ENCODE measurements at regions not wholly inside any gene's neighbourhood (a gene's known extent, or its start where the extent isn't known, plus 50 kb on each side); places are given as distances from the start of the nearest gene placed in this dataset.
"Not testable (repeated sequence)": the region's sequence is repeated elsewhere in the genome, so short reads cannot be mapped to it uniquely, and the experiment has no call there.

DNA sequence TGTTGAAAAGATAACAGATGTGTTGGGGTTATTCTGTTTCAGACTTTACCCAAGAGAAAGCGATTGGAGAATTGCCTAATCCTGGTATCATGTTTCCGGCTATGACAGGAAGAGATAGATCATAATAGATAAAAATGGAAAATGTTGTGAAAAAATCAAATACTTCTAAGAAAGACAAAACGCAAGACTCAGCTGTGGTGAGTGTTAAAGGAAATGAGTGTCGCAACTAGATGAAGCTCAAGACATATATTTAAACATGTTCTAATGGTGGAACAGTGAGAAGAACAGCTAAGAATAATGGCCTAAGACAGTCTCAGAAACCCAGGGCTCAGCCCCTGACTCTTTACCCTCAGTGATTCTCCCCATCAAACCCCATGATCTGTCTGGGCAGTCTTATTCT is 426.7 kb upstream of the RUNX1 start:
- H3K27me3 ChIP-seq (ENCODE audit: control insufficient read depth in 5 of 5, insufficient read depth in 4 of 5, low read length in 5 of 5) = no peaks in the 10 kb centered on the region
- H3K4me3 ChIP-seq (ENCODE audit: low read depth in 1 of 5, low read length in 5 of 5) = no peak overlapping the region
- H3K9me3 ChIP-seq (ENCODE audit: control insufficient read depth in 5 of 5, low read length in 5 of 5) = peaks cover 0 to 2% (median 0%) of the 10 kb centered on the region in 5 donors
- no peak overlapping the region for H3K9ac ChIP-seq (ENCODE audit: low read length in 5 of 5)
- H3K36me3 ChIP-seq (ENCODE audit: control insufficient read depth in 5 of 5, insufficient read depth in 5 of 5, low read length in 5 of 5) = no peaks in the 10 kb centered on the region
- H3K27ac ChIP-seq (ENCODE audit: low read depth, low read length) = peak overlapping the region; percentile 51
- H3K4me1 ChIP-seq (ENCODE audit: control insufficient read depth in 5 of 5, insufficient read depth in 5 of 5, low read length in 5 of 5) = peaks cover 0 to 12% (median 3%) of the 10 kb centered on the region in 5 donors

DNA sequence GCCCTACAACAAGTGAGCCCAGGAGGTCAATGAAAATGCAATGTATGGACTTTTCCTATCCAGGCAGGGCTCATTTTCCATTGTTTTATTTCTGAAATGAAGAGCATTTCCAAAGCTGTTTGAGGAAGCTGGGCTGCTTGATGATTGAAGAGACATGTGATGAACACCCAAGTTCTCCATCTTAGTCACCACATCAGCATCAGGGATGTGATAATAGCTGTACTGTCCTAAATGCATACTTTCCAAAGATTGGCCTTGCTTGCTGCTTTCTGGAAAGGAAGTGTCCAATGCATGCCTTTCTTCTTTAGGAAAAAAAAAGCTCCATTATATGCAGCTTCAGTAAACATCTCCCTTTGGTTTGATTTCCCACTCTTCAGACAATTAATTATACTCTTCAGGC is 425.9 kb upstream of the RUNX1 start:
- H3K4me1 ChIP-seq (ENCODE audit: control insufficient read depth in 5 of 5, insufficient read depth in 5 of 5, low read length in 5 of 5) = peaks cover 0 to 13% (median 6%) of the 10 kb centered on the region in 5 donors
- H3K4me3 ChIP-seq (ENCODE audit: low read depth in 1 of 5, low read length in 5 of 5) = no peak overlapping the region
- H3K9me3 ChIP-seq (ENCODE audit: control insufficient read depth in 5 of 5, low read length in 5 of 5) = peaks cover 0 to 2% (median 0%) of the 10 kb centered on the region in 5 donors
- no peaks in the 10 kb centered on the region for H3K27me3 ChIP-seq (ENCODE audit: control insufficient read depth in 5 of 5, insufficient read depth in 4 of 5, low read length in 5 of 5)
- no peak overlapping the region for H3K9ac ChIP-seq (ENCODE audit: low read length in 5 of 5)
- H3K27ac ChIP-seq (ENCODE audit: low read depth, low read length) = peak overlapping the region; percentile 51
- no peaks in the 10 kb centered on the region for H3K36me3 ChIP-seq (ENCODE audit: control insufficient read depth in 5 of 5, insufficient read depth in 5 of 5, low read length in 5 of 5)

DNA sequence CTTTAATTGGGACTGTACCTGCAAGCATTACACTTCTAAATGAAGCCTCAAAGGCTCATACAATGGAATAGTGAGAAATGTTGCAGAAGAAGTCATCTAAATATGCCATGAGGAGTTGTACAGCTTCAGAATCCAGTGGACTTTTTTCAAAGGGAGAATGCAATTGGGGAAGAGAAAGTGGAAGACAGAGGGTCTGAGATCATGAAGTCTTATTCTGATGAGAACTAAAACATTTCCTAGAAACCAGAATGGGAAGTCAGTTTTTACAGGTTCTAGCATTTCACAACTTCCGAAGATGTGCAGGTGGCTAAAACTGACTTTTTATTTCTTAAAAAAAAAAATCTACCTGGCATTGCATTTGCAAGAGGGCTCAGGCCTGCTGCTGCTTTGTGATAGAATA is 424.4 kb upstream of the RUNX1 start:
- Histone ChIP-seq H3K4me1 (ENCODE audit: control insufficient read depth in 5 of 5, insufficient read depth in 5 of 5, low read length in 5 of 5) (peaks cover 0 to 18% (median 9%) of the 10 kb centered on the region in 5 donors), H3K9me3 (ENCODE audit: control insufficient read depth in 5 of 5, low read length in 5 of 5) (no peaks in the 10 kb centered on the region), H3K27me3 (ENCODE audit: control insufficient read depth in 5 of 5, insufficient read depth in 4 of 5, low read length in 5 of 5) (no peaks in the 10 kb centered on the region), H3K4me3 (ENCODE audit: low read depth in 1 of 5, low read length in 5 of 5) (no peak overlapping the region), H3K9ac (ENCODE audit: low read length in 5 of 5) (no peak overlapping the region), H3K36me3 (ENCODE audit: control insufficient read depth in 5 of 5, insufficient read depth in 5 of 5, low read length in 5 of 5) (no peaks in the 10 kb centered on the region), H3K27ac (ENCODE audit: low read depth, low read length) (no peak overlapping the region)

GRCh38 chr21:35470522-35470921 is 421.4 kb upstream of the RUNX1 start:
- Histone ChIP-seq H3K4me3 (ENCODE audit: low read depth in 1 of 5, low read length in 5 of 5) (no peak overlapping the region), H3K4me1 (ENCODE audit: control insufficient read depth in 5 of 5, insufficient read depth in 5 of 5, low read length in 5 of 5) (peaks cover 2 to 17% (median 9%) of the 10 kb centered on the region in 5 donors), H3K27ac (ENCODE audit: low read depth, low read length) (no peak overlapping the region), H3K27me3 (ENCODE audit: control insufficient read depth in 5 of 5, insufficient read depth in 4 of 5, low read length in 5 of 5) (no peaks in the 10 kb centered on the region), H3K36me3 (ENCODE audit: control insufficient read depth in 5 of 5, insufficient read depth in 5 of 5, low read length in 5 of 5) (no peaks in the 10 kb centered on the region), H3K9me3 (ENCODE audit: control insufficient read depth in 5 of 5, low read length in 5 of 5) (peaks cover 0 to 3% (median 0%) of the 10 kb centered on the region in 5 donors), H3K9ac (ENCODE audit: low read length in 5 of 5) (no peak overlapping the region)

DNA sequence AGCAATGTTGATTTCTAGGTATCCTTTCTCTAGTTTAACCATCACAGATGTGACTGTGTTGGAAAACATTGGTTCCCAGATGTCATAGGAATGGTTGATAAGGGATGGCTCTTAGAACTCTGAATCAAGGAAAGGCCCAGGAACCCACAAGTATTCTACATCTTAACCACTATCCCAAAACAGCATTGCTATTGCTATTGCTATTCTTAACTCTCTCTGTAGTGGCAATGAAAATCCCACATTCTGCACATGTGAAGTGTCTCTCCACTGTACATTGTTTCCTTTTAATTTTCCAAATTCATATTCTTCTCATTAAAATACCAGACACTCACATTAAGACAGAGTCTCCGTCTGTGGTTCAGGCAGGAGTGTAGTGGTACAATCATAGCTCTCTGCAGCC is 420.4 kb upstream of the RUNX1 start:
- no peak overlapping the region for H3K4me3 ChIP-seq (ENCODE audit: low read depth in 1 of 5, low read length in 5 of 5)
- peaks cover 0 to 3% (median 0%) of the 10 kb centered on the region in 5 donors for H3K9me3 ChIP-seq (ENCODE audit: control insufficient read depth in 5 of 5, low read length in 5 of 5)
- H3K27me3 ChIP-seq (ENCODE audit: control insufficient read depth in 5 of 5, insufficient read depth in 4 of 5, low read length in 5 of 5) = no peaks in the 10 kb centered on the region
- H3K36me3 ChIP-seq (ENCODE audit: control insufficient read depth in 5 of 5, insufficient read depth in 5 of 5, low read length in 5 of 5) = no peaks in the 10 kb centered on the region
- no peak overlapping the region for H3K9ac ChIP-seq (ENCODE audit: low read length in 5 of 5)
- H3K4me1 ChIP-seq (ENCODE audit: control insufficient read depth in 5 of 5, insufficient read depth in 5 of 5, low read length in 5 of 5) = peaks cover 2 to 19% (median 11%) of the 10 kb centered on the region in 5 donors
- H3K27ac ChIP-seq (ENCODE audit: low read depth, low read length) = no peak overlapping the region

GRCh38 chr21:35468991-35469390 is 419.9 kb upstream of the RUNX1 start:
- no peaks in the 10 kb centered on the region for H3K27me3 ChIP-seq (ENCODE audit: control insufficient read depth in 5 of 5, insufficient read depth in 4 of 5, low read length in 5 of 5)
- H3K4me3 ChIP-seq (ENCODE audit: low read depth in 1 of 5, low read length in 5 of 5) = no peak overlapping the region
- peaks cover 2 to 19% (median 11%) of the 10 kb centered on the region in 5 donors for H3K4me1 ChIP-seq (ENCODE audit: control insufficient read depth in 5 of 5, insufficient read depth in 5 of 5, low read length in 5 of 5)
- H3K36me3 ChIP-seq (ENCODE audit: control insufficient read depth in 5 of 5, insufficient read depth in 5 of 5, low read length in 5 of 5) = no peaks in the 10 kb centered on the region
- H3K27ac ChIP-seq (ENCODE audit: low read depth, low read length) = no peak overlapping the region
- H3K9me3 ChIP-seq (ENCODE audit: control insufficient read depth in 5 of 5, low read length in 5 of 5) = peaks cover 0 to 3% (median 0%) of the 10 kb centered on the region in 5 donors
- no peak overlapping the region for H3K9ac ChIP-seq (ENCODE audit: low read length in 5 of 5)

DNA sequence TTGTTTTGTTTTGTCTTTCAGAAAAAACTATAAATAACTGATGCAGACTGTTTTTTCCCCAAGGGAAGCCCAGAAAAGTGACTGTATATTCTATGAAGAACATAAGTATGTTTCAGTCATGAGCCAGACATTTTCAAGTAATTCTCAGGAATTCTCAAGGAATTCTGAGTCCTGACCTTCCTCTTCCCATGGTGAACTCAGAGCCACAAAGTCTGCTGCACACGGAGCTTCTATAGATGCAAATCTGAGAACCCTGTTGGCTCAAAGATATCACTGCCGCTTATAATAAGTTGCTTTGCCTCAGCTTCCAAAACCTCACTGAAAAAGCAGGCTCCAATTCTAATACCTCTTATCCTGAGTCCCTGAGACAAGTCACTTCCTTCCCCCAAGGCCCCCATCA is 418.5 kb upstream of the RUNX1 start:
- H3K36me3 ChIP-seq (ENCODE audit: control insufficient read depth in 5 of 5, insufficient read depth in 5 of 5, low read length in 5 of 5) = no peaks in the 10 kb centered on the region
- no peak overlapping the region for H3K9ac ChIP-seq (ENCODE audit: low read length in 5 of 5)
- H3K27ac ChIP-seq (ENCODE audit: low read depth, low read length) = no peak overlapping the region
- peaks cover 2 to 19% (median 11%) of the 10 kb centered on the region in 5 donors for H3K4me1 ChIP-seq (ENCODE audit: control insufficient read depth in 5 of 5, insufficient read depth in 5 of 5, low read length in 5 of 5)
- H3K9me3 ChIP-seq (ENCODE audit: control insufficient read depth in 5 of 5, low read length in 5 of 5) = peaks cover 0 to 3% (median 0%) of the 10 kb centered on the region in 5 donors
- no peak overlapping the region for H3K4me3 ChIP-seq (ENCODE audit: low read depth in 1 of 5, low read length in 5 of 5)
- no peaks in the 10 kb centered on the region for H3K27me3 ChIP-seq (ENCODE audit: control insufficient read depth in 5 of 5, insufficient read depth in 4 of 5, low read length in 5 of 5)

- not testable (repeated sequence) for H3K27me3 ChIP-seq (ENCODE audit: control insufficient read depth in 5 of 5, insufficient read depth in 4 of 5, low read length in 5 of 5); H3K27ac ChIP-seq (ENCODE audit: low read depth, low read length); H3K36me3 ChIP-seq (ENCODE audit: control insufficient read depth in 5 of 5, insufficient read depth in 5 of 5, low read length in 5 of 5); H3K4me3 ChIP-seq (ENCODE audit: low read depth in 1 of 5, low read length in 5 of 5); H3K9me3 ChIP-seq (ENCODE audit: control insufficient read depth in 5 of 5, low read length in 5 of 5); H3K9ac ChIP-seq (ENCODE audit: low read length in 5 of 5)
- H3K4me1 ChIP-seq (ENCODE audit: control insufficient read depth in 5 of 5, insufficient read depth in 5 of 5, low read length in 5 of 5) = peaks cover 2 to 20% (median 12%) of the 10 kb centered on the region in 5 donors
Observed at GRCh38 chr21:35466681-35467080, 417.6 kb upstream of the RUNX1 start.

GRCh38 chr21:35465741-35466140 is 416.6 kb upstream of the RUNX1 start:
- no peaks in the 10 kb centered on the region for H3K27me3 ChIP-seq (ENCODE audit: control insufficient read depth in 5 of 5, insufficient read depth in 4 of 5, low read length in 5 of 5)
- H3K36me3 ChIP-seq (ENCODE audit: control insufficient read depth in 5 of 5, insufficient read depth in 5 of 5, low read length in 5 of 5) = no peaks in the 10 kb centered on the region
- H3K9ac ChIP-seq (ENCODE audit: low read length in 5 of 5) = no peak overlapping the region
- H3K27ac ChIP-seq (ENCODE audit: low read depth, low read length) = no peak overlapping the region
- no peak overlapping the region for H3K4me3 ChIP-seq (ENCODE audit: low read depth in 1 of 5, low read length in 5 of 5)
- peaks cover 2 to 28% (median 21%) of the 10 kb centered on the region in 5 donors for H3K4me1 ChIP-seq (ENCODE audit: control insufficient read depth in 5 of 5, insufficient read depth in 5 of 5, low read length in 5 of 5)
- peaks cover 0 to 3% (median 0%) of the 10 kb centered on the region in 5 donors for H3K9me3 ChIP-seq (ENCODE audit: control insufficient read depth in 5 of 5, low read length in 5 of 5)

DNA sequence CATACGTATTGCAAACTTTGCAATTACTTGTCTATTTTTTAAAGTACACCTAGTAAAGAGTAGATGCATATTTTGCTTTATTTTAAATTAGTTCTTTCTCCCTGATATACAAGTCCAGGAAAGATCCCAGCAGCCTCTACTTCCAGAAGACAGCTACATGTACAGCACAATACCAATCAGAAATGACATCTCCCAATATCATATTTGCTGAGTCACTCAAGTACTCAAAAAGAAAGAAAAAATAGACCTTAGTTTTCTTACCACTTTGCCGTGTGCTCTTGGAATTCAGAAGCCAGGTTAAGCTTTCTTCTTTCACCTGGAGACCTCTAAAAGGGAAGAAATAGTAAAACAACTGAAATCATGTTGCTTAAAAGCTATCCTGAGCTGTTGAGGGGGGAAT is 412.6 kb upstream of the RUNX1 start:
- no peaks in the 10 kb centered on the region for H3K27me3 ChIP-seq (ENCODE audit: control insufficient read depth in 5 of 5, insufficient read depth in 4 of 5, low read length in 5 of 5)
- H3K9me3 ChIP-seq (ENCODE audit: control insufficient read depth in 5 of 5, low read length in 5 of 5) = no peaks in the 10 kb centered on the region
- H3K4me3 ChIP-seq (ENCODE audit: low read depth in 1 of 5, low read length in 5 of 5) = no peak overlapping the region
- H3K9ac ChIP-seq (ENCODE audit: low read length in 5 of 5) = no peak overlapping the region
- no peaks in the 10 kb centered on the region for H3K36me3 ChIP-seq (ENCODE audit: control insufficient read depth in 5 of 5, insufficient read depth in 5 of 5, low read length in 5 of 5)
- peaks cover 2 to 24% (median 21%) of the 10 kb centered on the region in 5 donors for H3K4me1 ChIP-seq (ENCODE audit: control insufficient read depth in 5 of 5, insufficient read depth in 5 of 5, low read length in 5 of 5)
- no peak overlapping the region for H3K27ac ChIP-seq (ENCODE audit: low read depth, low read length)

GRCh38 chr21:35460441-35460840 is 411.3 kb upstream of the RUNX1 start:
- Histone ChIP-seq H3K9me3 (ENCODE audit: control insufficient read depth in 5 of 5, low read length in 5 of 5) (no peaks in the 10 kb centered on the region), H3K4me1 (ENCODE audit: control insufficient read depth in 5 of 5, insufficient read depth in 5 of 5, low read length in 5 of 5) (peaks cover 0 to 18% (median 15%) of the 10 kb centered on the region in 5 donors), H3K9ac (ENCODE audit: low read length in 5 of 5) (no peak overlapping the region), H3K27ac (ENCODE audit: low read depth, low read length) (peak overlapping the region; percentile 39), H3K4me3 (ENCODE audit: low read depth in 1 of 5, low read length in 5 of 5) (no peak overlapping the region), H3K27me3 (ENCODE audit: control insufficient read depth in 5 of 5, insufficient read depth in 4 of 5, low read length in 5 of 5) (no peaks in the 10 kb centered on the region), H3K36me3 (ENCODE audit: control insufficient read depth in 5 of 5, insufficient read depth in 5 of 5, low read length in 5 of 5) (no peaks in the 10 kb centered on the region)

Data from subcutaneous abdominal adipose tissue (tissue), 5 donors.